Progenitor cell of endocrine pancreas (in vitro differentiated cells): ENCODE measurements at regions not wholly inside any gene's neighbourhood (a gene's known extent, or its start where the extent isn't known, plus 50 kb on each side); places are given as distances from the start of the nearest gene placed in this dataset.

ENCODE experiments used
- DNase-seq: peaks from one replicate; pipeline ENCODE4 v3.0.0; 2021; ENCODE audit warnings: low spot score; ENCODE audit not compliant: unreplicated experiment
- H3K27ac Mint-ChIP-seq: 2 replicates; pipeline ENCODE4 v1.8.0; 2021; ENCODE audit warnings: mild to moderate bottlenecking, moderate library complexity, mixed read lengths
- H3K27me3 Mint-ChIP-seq: 2 replicates; pipeline ENCODE4 v1.8.0; 2021; ENCODE audit warnings: mixed read lengths
- H3K36me3 Mint-ChIP-seq: 2 replicates; pipeline ENCODE4 v1.8.0; 2022; ENCODE audit warnings: mixed read lengths; ENCODE audit not compliant: insufficient read depth
- H3K4me1 Mint-ChIP-seq: 2 replicates; pipeline ENCODE4 v1.8.0; 2021; ENCODE audit warnings: low read depth, mixed read lengths
- H3K4me3 Mint-ChIP-seq: 2 replicates; pipeline ENCODE4 v1.8.0; 2021; ENCODE audit warnings: low read depth, mild to moderate bottlenecking, moderate library complexity, mixed read lengths
- H3K9me3 Mint-ChIP-seq: 2 replicates; pipeline ENCODE4 v1.8.0; 2021; ENCODE audit warnings: low read depth, mixed read lengths
- CTCF ChIP-seq: fragments of 200-600 bp; sonication (generic); IDR thresholded peaks from one replicate; pipeline ENCODE4 v1.5.0; 2021; ENCODE audit warnings: antibody characterized with exemption, mild to moderate bottlenecking; ENCODE audit not compliant: unreplicated experiment

- no peak for TF ChIP-seq CTCF
- Mint-ChIP-seq H3K4me1 (no peaks in the 10 kb centered on the region), H3K27me3 (peaks cover 8% of the 10 kb centered on the region), H3K9me3 (peaks cover 10% of the 10 kb centered on the region), H3K27ac (no peak overlapping the region), H3K4me3 (no peak overlapping the region), H3K36me3 (peaks cover 2% of the 10 kb centered on the region)
- no peak for DNase-seq
Measured at GRCh38 chr2:133802409-133803039, 234.3 kb upstream of the NCKAP5 start.

GRCh38 chr2:133806564-133806963 is 238.3 kb upstream of the NCKAP5 start:
- Mint-ChIP-seq H3K9me3 (no peaks in the 10 kb centered on the region), H3K36me3 (no peaks in the 10 kb centered on the region), H3K27ac (no peak overlapping the region), H3K27me3 (peaks cover 30% of the 10 kb centered on the region), H3K4me3 (no peak overlapping the region), H3K4me1 (no peaks in the 10 kb centered on the region)
- no peak for DNase-seq
- TF ChIP-seq CTCF: no peak

- Mint-ChIP-seq H3K9me3 (no peaks in the 10 kb centered on the region), H3K27me3 (peaks cover 52% of the 10 kb centered on the region), H3K4me1 (no peaks in the 10 kb centered on the region), H3K4me3 (no peak overlapping the region), H3K36me3 (no peaks in the 10 kb centered on the region), H3K27ac (no peak overlapping the region)
- DNase-seq: no peak
- no peak for TF ChIP-seq CTCF
Measured at GRCh38 chr2:133809485-133809884, 241.2 kb upstream of the NCKAP5 start.

GRCh38 chr2:133810559-133810958 is 242.3 kb upstream of the NCKAP5 start:
- no peaks in the 10 kb centered on the region for H3K9me3 Mint-ChIP-seq
- H3K4me1 Mint-ChIP-seq: no peaks in the 10 kb centered on the region
- H3K36me3 Mint-ChIP-seq: no peaks in the 10 kb centered on the region
- H3K27ac Mint-ChIP-seq: no peak overlapping the region
- no peak overlapping the region for H3K4me3 Mint-ChIP-seq
- DNase-seq: no peak
- TF ChIP-seq CTCF: no peak
- H3K27me3 Mint-ChIP-seq: peaks cover 55% of the 10 kb centered on the region

GRCh38 chr2:133811409-133812125 is 243.3 kb upstream of the NCKAP5 start:
- Mint-ChIP-seq H3K4me1 (no peaks in the 10 kb centered on the region), H3K36me3 (no peaks in the 10 kb centered on the region), H3K9me3 (no peaks in the 10 kb centered on the region), H3K4me3 (no peak overlapping the region), H3K27me3 (peaks cover 55% of the 10 kb centered on the region), H3K27ac (no peak overlapping the region)
- no peak for DNase-seq
- TF ChIP-seq CTCF: no peak
